IMR-90 (cell line): ENCODE measurements at regions not wholly inside any gene's neighbourhood (a gene's known extent, or its start where the extent isn't known, plus 50 kb on each side); places are given as distances from the start of the nearest gene placed in this dataset.

Experiments
- BHLHE40 ChIP-seq: fragments of 150-350 bp; IDR thresholded peaks from 2 replicates; pipeline ENCODE4 v1.6.1; 2016; ENCODE audit warnings: mild to moderate bottlenecking, low read depth, low read length
- CEBPB ChIP-seq: IDR thresholded peaks from 2 replicates; pipeline ENCODE4 v1.6.1; 2012; ENCODE audit warnings: low read depth, low read length, improper control_type of control experiment
- CTCF ChIP-seq: conservative IDR thresholded peaks from 2 replicates; pipeline ENCODE4 v1.5.1; 2012; ENCODE audit warnings: mild to moderate bottlenecking, low read depth, low read length, improper control_type of control experiment
- NFE2L2 ChIP-seq: fragments of 150-350 bp; IDR thresholded peaks from 2 replicates; pipeline ENCODE4 v1.6.1; 2016; ENCODE audit warnings: low read depth, mild to moderate bottlenecking, low read length
- POLR2A ChIP-seq: IDR thresholded peaks from 2 replicates; pipeline ENCODE4 v1.6.1; 2012; ENCODE audit warnings: mild to moderate bottlenecking, low read depth, low read length
- RAD21 ChIP-seq: IDR thresholded peaks from 2 replicates; pipeline ENCODE4 v1.6.1; 2012; ENCODE audit warnings: low read length, improper control_type of control experiment
- RCOR1 ChIP-seq: IDR thresholded peaks from 2 replicates; pipeline ENCODE4 v1.6.1; 2012; ENCODE audit warnings: mild to moderate bottlenecking, low read length, improper control_type of control experiment; ENCODE audit not compliant: insufficient replicate concordance
- RFX5 ChIP-seq: IDR thresholded peaks from 2 replicates; pipeline ENCODE4 v1.8.0; 2012; ENCODE audit warnings: low read depth, mild to moderate bottlenecking, low read length, moderate library complexity
- SMC3 ChIP-seq: fragments of 150-350 bp; IDR thresholded peaks from 2 replicates; pipeline ENCODE4 v1.6.1; 2016; ENCODE audit warnings: low read depth, mild to moderate bottlenecking, antibody characterized with exemption, low read length, moderate library complexity
- USF2 ChIP-seq: fragments of 150-350 bp; IDR thresholded peaks from 2 replicates; pipeline ENCODE4 v1.6.1; 2017; ENCODE audit warnings: mild to moderate bottlenecking, antibody characterized with exemption, low read length, low read depth

- TF ChIP-seq SMC3 (no peak), RAD21 (no peak), CTCF (no peak), POLR2A (no peak), CEBPB (no peak), USF2 (no peak), BHLHE40 (no peak), RCOR1 (no peak), RFX5 (no peak), NFE2L2 (no peak)
These were observed 79.0 kb upstream of the TAF1B start for GRCh38 chr2:9764153-9764778.
